Left lung (tissue), 4 donors: ENCODE measurements at regions not wholly inside any gene's neighbourhood (a gene's known extent, or its start where the extent isn't known, plus 50 kb on each side); places are given as distances from the start of the nearest gene placed in this dataset.
A peak's percentile ranks its signal among the peaks of the same experiment; 100 is the strongest.

ENCODE experiments used
- ATAC-seq: fragments of 200-7000 bp; cut with Tn5 transposase; one replicate; pipeline ENCODE4 v1.9.1; 2020; ENCODE audit warnings: moderate library complexity
- DNase-seq, 4 donors: peaks; one replicate each; pipeline ENCODE4 v3.0.0-alpha.2; 2013 to 2020
- H3K27ac ChIP-seq, 2 donors: fragments of 200-600 bp; sonication (generic) in 1 of 2; one replicate each; pipeline versions ENCODE4 v1.5.0 to v1.8.0; 2020 to 2021
- H3K27me3 ChIP-seq, 2 donors: fragments of 200-600 bp; sonication (generic) in 1 of 2; one replicate each; pipeline versions ENCODE4 v1.5.0 to v1.8.0; 2020 to 2021
- H3K36me3 ChIP-seq, 2 donors: fragments of 200-600 bp; sonication (generic) in 1 of 2; one replicate each; pipeline versions ENCODE4 v1.5.0 to v1.8.0; 2020 to 2021
- H3K4me1 ChIP-seq, 2 donors: fragments of 200-600 bp; one replicate each; pipeline ENCODE4 v1.8.0; 2021
- H3K4me3 ChIP-seq, 2 donors: fragments of 200-600 bp; sonication (generic) in 1 of 2; one replicate each; pipeline versions ENCODE4 v1.5.0 to v1.8.0; 2020 to 2021; ENCODE audit warnings: mild to moderate bottlenecking in 1 of 2
- H3K9me3 ChIP-seq, 2 donors: fragments of 200-600 bp; sonication (generic) in 1 of 2; one replicate each; pipeline versions ENCODE4 v1.5.0 to v1.8.0; 2020 to 2021
- intact Hi-C, 2 donors: fragments of 100-400 bp; cut with DNase I; formaldehyde crosslinking; loops; one replicate each; pipeline versions ENCODE4 v1.11.2 to v1.14.2; 2022
- TF ChIP-seq, protein P1 (sequence below), 2 donors: fragments of 200-600 bp; sonication (generic) in 1 of 2; IDR thresholded peaks; one replicate each; pipeline versions ENCODE4 v1.5.0 to v1.8.0; 2021; ENCODE audit warnings: antibody characterized with exemption in 2 of 2
- donor health status: DM: no; HTN: yes; CAD: no.
- donor health status: DM: no; HTN: no; CAD: no.

DNA sequence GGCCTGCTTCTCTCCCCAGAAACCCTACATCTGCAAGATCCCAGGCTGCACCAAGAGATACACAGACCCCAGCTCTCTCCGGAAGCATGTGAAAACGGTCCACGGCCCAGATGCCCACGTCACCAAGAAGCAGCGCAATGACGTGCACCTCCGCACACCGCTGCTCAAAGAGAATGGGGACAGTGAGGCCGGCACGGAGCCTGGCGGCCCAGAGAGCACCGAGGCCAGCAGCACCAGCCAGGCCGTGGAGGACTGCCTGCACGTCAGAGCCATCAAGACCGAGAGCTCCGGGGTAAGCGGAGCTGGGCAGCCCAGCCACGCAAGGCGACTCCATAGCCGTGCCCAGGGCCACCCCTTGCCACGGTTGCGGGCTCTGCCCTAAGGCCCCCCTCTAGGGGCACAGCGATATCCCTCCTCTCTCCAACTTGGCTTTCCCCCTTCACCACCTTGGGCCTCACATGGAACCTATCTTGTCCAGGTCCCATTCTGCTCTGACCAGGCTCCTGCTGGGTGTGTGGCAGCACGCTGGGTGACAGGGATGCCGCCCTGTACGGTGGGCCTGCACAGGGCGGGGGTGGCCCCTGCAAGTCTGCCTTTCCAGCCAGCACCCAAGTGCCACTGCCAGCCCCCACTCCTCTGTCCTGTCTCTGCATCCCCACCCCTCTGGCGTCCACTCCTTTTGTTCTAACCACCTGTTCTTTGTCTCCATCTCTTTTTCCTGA is 248.9 kb downstream of the GLI2 start:
- intact Hi-C loops: no loop called here
- H3K36me3 ChIP-seq: no peaks in the 10 kb centered on the region
- no peaks in the 10 kb centered on the region for H3K4me1 ChIP-seq
- ATAC-seq: no peak
- no peaks in the 10 kb centered on the region for H3K27me3 ChIP-seq
- TF ChIP-seq, protein P1, sequence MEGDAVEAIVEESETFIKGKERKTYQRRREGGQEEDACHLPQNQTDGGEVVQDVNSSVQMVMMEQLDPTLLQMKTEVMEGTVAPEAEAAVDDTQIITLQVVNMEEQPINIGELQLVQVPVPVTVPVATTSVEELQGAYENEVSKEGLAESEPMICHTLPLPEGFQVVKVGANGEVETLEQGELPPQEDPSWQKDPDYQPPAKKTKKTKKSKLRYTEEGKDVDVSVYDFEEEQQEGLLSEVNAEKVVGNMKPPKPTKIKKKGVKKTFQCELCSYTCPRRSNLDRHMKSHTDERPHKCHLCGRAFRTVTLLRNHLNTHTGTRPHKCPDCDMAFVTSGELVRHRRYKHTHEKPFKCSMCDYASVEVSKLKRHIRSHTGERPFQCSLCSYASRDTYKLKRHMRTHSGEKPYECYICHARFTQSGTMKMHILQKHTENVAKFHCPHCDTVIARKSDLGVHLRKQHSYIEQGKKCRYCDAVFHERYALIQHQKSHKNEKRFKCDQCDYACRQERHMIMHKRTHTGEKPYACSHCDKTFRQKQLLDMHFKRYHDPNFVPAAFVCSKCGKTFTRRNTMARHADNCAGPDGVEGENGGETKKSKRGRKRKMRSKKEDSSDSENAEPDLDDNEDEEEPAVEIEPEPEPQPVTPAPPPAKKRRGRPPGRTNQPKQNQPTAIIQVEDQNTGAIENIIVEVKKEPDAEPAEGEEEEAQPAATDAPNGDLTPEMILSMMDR (IDR thresholded peaks at IDR 0.05): no peak
- H3K27ac ChIP-seq: no peak overlapping the region
- peaks cover 0 to 4% of the 10 kb centered on the region in 2 donors for H3K9me3 ChIP-seq
- no peak for DNase-seq
- no peak overlapping the region for H3K4me3 ChIP-seq

DNA sequence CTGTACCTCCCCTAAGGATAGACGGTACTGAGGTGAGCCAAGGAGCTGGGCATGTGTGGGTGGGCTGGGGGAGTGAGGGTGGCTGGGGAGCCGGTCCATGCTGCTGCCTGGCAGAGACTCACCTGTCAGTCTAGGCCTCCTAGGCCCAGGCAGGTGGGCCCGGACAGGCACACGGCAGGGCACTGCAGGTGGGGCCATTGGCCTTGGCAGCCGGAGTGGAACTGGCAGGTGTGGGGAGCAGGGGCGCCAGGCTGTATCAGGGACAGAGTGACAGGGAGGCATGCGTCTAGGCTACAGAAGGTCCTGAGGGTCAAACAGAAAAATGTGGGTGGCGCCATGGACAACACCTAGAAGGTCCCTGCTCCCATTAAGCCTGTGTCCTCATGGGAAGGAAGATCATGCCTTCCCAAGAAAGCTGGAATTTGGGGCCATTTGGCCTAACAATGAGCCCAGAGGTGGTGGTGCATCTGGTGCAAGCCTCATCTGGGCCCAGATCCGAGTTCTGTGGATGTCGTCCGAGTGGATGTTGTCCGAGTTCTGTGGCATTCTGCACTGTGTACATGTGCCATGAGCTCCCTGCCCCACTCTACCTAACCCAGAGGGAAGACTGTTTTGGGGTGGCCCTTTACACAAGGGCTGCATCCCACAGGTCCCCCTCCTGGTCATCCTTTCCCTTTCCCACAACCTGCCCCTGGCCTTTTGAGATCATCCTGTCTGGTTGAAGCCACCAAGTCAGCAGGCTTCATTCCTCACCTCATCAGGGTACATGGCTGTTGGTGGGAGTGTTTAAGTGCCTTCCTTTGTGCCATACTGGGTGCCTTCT is 249.7 kb downstream of the GLI2 start:
- no peak for ATAC-seq
- intact Hi-C loops: no loop called here

DNA sequence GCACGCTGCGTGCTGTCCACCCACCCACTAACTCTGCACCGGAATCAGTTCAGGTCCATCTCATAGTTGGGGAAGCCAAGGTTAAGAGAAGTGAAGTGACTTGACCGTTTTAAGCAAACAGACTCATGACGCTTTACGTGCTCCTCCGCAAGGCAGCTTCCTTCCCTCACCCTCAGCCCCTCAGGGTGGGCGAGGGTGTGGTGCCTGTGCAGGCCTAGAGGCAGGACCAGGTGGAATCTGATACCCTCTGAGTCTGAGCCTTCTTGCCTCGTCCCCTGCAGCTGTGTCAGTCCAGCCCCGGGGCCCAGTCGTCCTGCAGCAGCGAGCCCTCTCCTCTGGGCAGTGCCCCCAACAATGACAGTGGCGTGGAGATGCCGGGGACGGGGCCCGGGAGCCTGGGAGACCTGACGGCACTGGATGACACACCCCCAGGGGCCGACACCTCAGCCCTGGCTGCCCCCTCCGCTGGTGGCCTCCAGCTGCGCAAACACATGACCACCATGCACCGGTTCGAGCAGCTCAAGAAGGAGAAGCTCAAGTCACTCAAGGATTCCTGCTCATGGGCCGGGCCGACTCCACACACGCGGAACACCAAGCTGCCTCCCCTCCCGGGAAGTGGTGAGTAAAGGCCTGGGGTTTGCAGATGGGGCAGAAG is 250.5 kb downstream of the GLI2 start:
- Histone ChIP-seq H3K4me3 (no peak overlapping the region), H3K27me3 (no peaks in the 10 kb centered on the region), H3K27ac (no peak overlapping the region), H3K9me3 (peaks cover 0 to 4% of the 10 kb centered on the region in 2 donors), H3K36me3 (no peaks in the 10 kb centered on the region), H3K4me1 (no peaks in the 10 kb centered on the region)
- intact Hi-C loops: no loop called here
- DNase-seq (peak in 1 of 4 donors; percentile 64), ATAC-seq (no peak)
- TF ChIP-seq, protein P1 (IDR thresholded peaks at IDR 0.05): no peak

More for the DNA sequence above, 249.7 kb downstream of the GLI2 start:
- TF ChIP-seq, protein P1 (IDR thresholded peaks at IDR 0.05): no peak
- Histone ChIP-seq H3K9me3 (peaks cover 0 to 4% of the 10 kb centered on the region in 2 donors), H3K36me3 (no peaks in the 10 kb centered on the region), H3K27ac (no peak overlapping the region), H3K4me3 (no peak overlapping the region), H3K4me1 (no peaks in the 10 kb centered on the region), H3K27me3 (no peaks in the 10 kb centered on the region)
- DNase-seq: peak in 1 of 4 donors; percentile 25

DNA sequence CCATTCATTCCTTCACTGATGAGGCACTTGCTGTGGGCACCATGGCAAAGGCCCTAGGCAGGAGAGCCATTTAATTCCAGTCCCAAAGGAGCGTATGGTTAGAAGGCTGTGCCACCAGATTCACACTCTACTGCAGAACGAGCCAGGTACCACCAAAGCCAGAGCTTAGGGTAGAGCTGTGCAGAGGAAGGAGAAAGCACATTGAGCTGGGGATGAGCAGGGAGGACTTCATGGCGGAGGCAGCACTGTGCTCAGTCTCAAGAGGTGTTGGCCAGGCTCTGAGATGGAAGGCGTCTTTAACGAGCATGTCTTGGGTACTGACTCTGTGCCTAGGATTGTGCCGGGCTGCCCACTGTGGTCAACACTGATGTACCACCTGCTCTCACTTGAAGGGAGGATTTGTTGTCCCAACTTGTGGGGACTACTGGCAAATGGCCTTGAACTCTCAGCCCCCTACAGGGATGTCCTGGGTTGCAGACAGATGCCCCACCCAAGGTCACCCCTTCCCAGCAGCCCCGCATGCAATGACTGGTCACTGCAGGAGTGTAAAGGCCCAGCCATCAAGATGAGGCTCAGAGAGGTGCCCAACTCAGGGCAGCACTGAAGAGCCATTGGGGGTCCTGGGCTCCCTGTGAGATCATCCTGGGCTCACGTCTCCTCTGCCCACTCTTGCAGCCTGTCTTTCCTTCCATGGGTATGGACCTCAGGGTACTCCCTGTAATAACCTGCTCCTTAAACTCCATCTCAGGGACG is 251.4 kb downstream of the GLI2 start:
- TF ChIP-seq, protein P1 (IDR thresholded peaks at IDR 0.05): no peak
- H3K36me3 ChIP-seq: no peaks in the 10 kb centered on the region
- peaks cover 0 to 4% of the 10 kb centered on the region in 2 donors for H3K9me3 ChIP-seq
- DNase-seq (no peak), ATAC-seq (no peak)
- H3K4me3 ChIP-seq: no peak overlapping the region
- intact Hi-C loops: no loop called here
- H3K4me1 ChIP-seq: no peaks in the 10 kb centered on the region
- no peaks in the 10 kb centered on the region for H3K27me3 ChIP-seq
- H3K27ac ChIP-seq: no peak overlapping the region
